Endothelial cell (in vitro differentiated cells): ENCODE measurements at regions not wholly inside any gene's neighbourhood (a gene's known extent, or its start where the extent isn't known, plus 50 kb on each side); places are given as distances from the start of the nearest gene placed in this dataset.

Experiments used
- DNase-seq: peaks from one replicate; pipeline ENCODE4 v3.0.0; 2021; ENCODE audit warnings: low spot score
- H3K27ac Mint-ChIP-seq: one replicate; pipeline ENCODE4 v1.8.0; 2021; ENCODE audit warnings: mixed read lengths, inconsistent platforms; ENCODE audit not compliant: unreplicated experiment
- H3K27me3 Mint-ChIP-seq: one replicate; pipeline ENCODE4 v1.8.0; 2021; ENCODE audit warnings: mild to moderate bottlenecking, moderate library complexity, mixed read lengths, inconsistent platforms; ENCODE audit not compliant: unreplicated experiment
- H3K36me3 Mint-ChIP-seq: one replicate; pipeline ENCODE4 v1.8.0; 2021; ENCODE audit warnings: mild to moderate bottlenecking, low read depth, mixed read lengths, inconsistent platforms; ENCODE audit not compliant: unreplicated experiment
- H3K4me1 Mint-ChIP-seq: one replicate; pipeline ENCODE4 v1.8.0; 2021; ENCODE audit warnings: mild to moderate bottlenecking, mixed read lengths, inconsistent platforms; ENCODE audit not compliant: unreplicated experiment
- H3K4me3 Mint-ChIP-seq: one replicate; pipeline ENCODE4 v1.8.0; 2021; ENCODE audit warnings: mild to moderate bottlenecking, mixed read lengths, inconsistent platforms; ENCODE audit not compliant: unreplicated experiment
- H3K9me3 Mint-ChIP-seq: one replicate; pipeline ENCODE4 v1.8.0; 2021; ENCODE audit warnings: mixed read lengths, inconsistent platforms; ENCODE audit not compliant: unreplicated experiment
- TF ChIP-seq, protein P1 (sequence below): fragments of 200-600 bp; sonication (generic); IDR thresholded peaks from one replicate; pipeline ENCODE4 v1.5.0; 2021; ENCODE audit warnings: antibody characterized with exemption; ENCODE audit not compliant: unreplicated experiment

DNA sequence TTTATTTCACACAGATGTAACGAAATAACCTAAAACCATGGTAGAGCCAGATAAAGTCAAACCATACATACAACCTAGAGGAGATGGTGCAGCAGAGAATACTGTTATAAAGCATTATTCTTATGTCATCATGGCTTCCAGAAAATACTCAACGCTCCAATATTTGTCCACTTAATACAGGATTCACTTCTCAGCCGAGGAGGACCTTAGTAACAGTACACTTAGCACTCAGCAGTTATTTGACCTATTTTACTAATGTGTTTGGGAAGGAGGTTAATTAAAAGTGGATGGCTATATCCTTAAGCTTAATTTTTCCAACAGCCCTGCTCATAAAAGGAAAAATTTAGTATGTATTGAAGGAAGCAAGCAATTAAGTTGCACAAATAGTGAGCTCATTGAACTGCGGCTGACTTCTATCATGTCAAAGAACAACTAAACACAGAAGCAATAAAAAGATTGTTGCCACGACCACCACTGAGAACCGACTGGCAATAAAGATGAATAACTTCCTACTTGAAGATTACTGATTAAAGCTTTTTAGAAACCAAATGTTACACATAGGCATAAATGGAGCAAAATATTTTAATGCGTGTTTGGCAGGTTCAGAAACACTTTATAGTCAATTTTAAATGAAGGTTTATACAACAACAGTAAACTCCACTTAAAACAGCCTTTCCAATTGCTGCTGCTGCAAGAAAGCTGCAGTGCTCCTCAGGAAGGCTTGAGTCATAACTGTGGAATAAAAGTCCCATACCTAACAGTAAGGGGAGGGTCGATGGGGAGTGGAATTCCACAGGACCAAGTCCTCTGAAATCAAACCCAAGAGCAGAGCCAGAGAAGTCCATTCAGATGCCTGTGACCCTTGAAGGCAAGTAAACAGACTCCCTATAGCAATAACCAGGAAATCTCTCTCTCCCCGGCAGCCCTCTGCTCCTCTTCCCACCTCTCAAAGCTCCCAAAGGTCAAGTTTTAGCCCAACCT is 218.9 kb upstream of the CDKN3 start:
- no peaks in the 10 kb centered on the region for H3K36me3 Mint-ChIP-seq
- H3K27ac Mint-ChIP-seq: peak overlapping the region; percentile 24
- DNase-seq: no peak
- H3K27me3 Mint-ChIP-seq: no peaks in the 10 kb centered on the region
- TF ChIP-seq, protein P1, sequence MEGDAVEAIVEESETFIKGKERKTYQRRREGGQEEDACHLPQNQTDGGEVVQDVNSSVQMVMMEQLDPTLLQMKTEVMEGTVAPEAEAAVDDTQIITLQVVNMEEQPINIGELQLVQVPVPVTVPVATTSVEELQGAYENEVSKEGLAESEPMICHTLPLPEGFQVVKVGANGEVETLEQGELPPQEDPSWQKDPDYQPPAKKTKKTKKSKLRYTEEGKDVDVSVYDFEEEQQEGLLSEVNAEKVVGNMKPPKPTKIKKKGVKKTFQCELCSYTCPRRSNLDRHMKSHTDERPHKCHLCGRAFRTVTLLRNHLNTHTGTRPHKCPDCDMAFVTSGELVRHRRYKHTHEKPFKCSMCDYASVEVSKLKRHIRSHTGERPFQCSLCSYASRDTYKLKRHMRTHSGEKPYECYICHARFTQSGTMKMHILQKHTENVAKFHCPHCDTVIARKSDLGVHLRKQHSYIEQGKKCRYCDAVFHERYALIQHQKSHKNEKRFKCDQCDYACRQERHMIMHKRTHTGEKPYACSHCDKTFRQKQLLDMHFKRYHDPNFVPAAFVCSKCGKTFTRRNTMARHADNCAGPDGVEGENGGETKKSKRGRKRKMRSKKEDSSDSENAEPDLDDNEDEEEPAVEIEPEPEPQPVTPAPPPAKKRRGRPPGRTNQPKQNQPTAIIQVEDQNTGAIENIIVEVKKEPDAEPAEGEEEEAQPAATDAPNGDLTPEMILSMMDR: no peak
- peaks cover 62% of the 10 kb centered on the region for H3K4me1 Mint-ChIP-seq
- no peak overlapping the region for H3K4me3 Mint-ChIP-seq
- H3K9me3 Mint-ChIP-seq: no peaks in the 10 kb centered on the region

DNA sequence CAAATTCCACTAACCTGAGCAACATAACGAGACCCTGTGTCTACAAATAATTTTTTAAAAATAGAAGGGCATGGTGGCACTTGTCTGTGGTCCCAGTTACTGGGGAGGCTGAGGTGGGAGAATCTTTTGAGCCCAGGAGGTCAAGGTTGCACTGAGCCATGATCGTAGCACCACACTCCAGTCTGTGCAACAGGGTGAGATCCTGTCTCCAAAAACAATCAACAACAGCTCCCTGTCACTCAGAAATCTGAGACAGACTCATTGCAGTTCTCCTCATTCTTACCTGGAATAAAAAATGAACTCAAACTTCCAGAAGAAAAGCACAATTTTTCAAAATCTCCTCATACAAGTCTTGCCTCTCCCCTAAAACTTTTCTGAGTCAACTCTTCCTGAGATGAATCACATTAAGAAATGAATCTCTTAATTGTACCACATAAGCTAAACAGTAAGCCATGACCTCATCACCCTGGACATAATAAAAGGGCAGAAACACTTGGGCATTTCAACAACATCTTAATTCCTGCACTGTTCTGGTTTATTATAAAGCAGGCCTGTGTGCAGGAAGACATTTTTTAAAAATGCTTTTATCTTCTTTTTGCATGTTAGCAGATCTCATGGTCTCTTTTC is 214.3 kb upstream of the CDKN3 start:
- no peak overlapping the region for H3K4me3 Mint-ChIP-seq
- no peaks in the 10 kb centered on the region for H3K36me3 Mint-ChIP-seq
- TF ChIP-seq, protein P1: no peak

DNA sequence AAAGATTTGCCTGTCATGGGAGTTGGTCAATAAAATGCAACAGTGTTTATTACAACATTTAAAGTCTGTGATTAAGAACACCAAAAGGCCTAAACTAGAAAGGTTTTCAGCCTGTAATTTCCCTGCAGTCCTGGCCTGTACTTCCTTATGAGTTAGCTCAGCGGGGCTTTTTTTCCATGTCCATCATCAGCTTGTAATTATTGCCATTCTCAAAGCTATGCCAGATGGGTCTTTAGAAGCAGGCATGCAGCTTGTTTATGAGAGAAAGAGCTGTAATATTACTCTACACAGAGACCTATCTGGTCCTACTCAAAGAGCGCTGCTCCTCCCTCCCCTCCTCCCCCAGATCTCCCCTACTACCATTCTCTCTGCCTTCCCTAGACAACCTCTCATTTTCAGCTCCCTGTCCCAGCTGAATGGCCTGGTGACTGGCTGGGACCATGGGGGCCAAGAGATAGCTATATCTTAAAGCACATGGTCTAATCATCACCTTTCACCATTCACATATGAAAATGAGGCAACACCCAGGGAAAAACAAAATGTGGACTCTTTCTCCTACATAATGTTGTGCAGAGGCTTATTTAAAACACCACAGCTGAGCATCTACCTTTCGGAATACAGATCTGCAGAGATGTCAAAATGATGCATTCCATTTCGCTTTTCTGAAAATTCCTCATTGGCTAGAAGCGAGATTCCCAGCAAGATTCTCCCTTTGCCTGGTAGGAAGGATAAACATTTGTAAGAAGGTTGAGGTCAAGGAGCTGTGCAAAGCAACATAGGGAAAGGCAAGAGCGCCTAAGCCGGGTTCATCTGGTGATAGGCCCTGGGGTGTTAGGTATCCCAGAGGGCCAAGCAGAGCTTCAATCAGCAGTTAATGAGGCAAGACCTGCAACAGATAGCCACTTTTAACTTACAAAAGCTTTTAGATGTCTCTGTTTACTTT is 209.7 kb upstream of the CDKN3 start:
- no peak overlapping the region for H3K4me3 Mint-ChIP-seq
- H3K27ac Mint-ChIP-seq: no peak overlapping the region
- H3K27me3 Mint-ChIP-seq: peaks cover 2% of the 10 kb centered on the region
- TF ChIP-seq, protein P1: no peak
- DNase-seq: no peak
- H3K36me3 Mint-ChIP-seq: no peaks in the 10 kb centered on the region
- H3K4me1 Mint-ChIP-seq: peaks cover 14% of the 10 kb centered on the region
- H3K9me3 Mint-ChIP-seq: no peaks in the 10 kb centered on the region

More for the DNA sequence above, 214.3 kb upstream of the CDKN3 start:
- H3K27ac Mint-ChIP-seq: no peak overlapping the region
- H3K27me3 Mint-ChIP-seq: peaks cover 2% of the 10 kb centered on the region
- peaks cover 46% of the 10 kb centered on the region for H3K4me1 Mint-ChIP-seq
- DNase-seq: no peak
- H3K9me3 Mint-ChIP-seq: no peaks in the 10 kb centered on the region

DNA sequence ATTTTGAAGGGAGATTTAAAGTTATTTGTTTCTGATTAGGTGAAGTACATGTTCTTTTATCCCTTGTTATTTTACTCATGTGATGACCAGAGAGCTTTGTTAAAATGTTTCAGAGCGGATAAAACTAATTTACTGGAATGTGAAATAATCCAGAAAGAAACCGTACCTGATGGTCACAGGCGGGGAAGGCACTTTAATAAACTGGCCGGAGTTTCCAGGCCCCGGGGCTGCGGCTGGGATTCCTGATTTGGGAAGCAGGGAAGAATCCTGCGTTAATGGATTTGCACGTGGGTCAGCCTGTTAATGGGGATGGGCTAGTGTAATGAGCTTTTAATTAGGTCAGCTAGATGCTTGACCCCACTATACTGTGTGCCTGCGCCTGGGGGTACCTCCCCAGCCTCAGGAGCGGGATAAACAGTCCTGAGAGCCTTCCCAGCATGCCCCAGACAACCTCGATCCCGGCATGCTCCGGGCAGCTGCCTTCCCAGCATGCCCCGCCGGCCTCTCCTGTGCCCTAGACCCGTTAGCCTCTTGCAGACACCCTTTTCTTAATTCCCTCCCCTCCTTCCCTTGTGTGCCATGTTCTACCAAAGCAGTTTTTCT is 208.6 kb upstream of the CDKN3 start:
- Mint-ChIP-seq H3K36me3 (no peaks in the 10 kb centered on the region), H3K27ac (no peak overlapping the region), H3K27me3 (peaks cover 4% of the 10 kb centered on the region), H3K4me3 (no peak overlapping the region), H3K9me3 (no peaks in the 10 kb centered on the region), H3K4me1 (peaks cover 11% of the 10 kb centered on the region)
- TF ChIP-seq, protein P1: no peak
- no peak for DNase-seq
